Loucy (cell line): ENCODE measurements at regions not wholly inside any gene's neighbourhood (a gene's known extent, or its start where the extent isn't known, plus 50 kb on each side); places are given as distances from the start of the nearest gene placed in this dataset.

ENCODE experiments used
- H2AFZ ChIP-seq: fragments of 200-600 bp; sonication (generic); 2 replicates; pipeline ENCODE4 v1.6.0; 2016; ENCODE audit warnings: antibody characterized with exemption, mild to moderate bottlenecking, low read length, moderate library complexity
- H3F3A ChIP-seq: fragments of 200-600 bp; 2 replicates; pipeline ENCODE4 v1.6.0; 2016; ENCODE audit warnings: antibody characterized with exemption, low read depth, mild to moderate bottlenecking
- H3K27me3 ChIP-seq: fragments of 200-600 bp; sonication (generic); 2 replicates; pipeline ENCODE4 v1.6.1; 2014; ENCODE audit warnings: low read length, mild to moderate bottlenecking; ENCODE audit not compliant: insufficient read depth, poor library complexity, severe bottlenecking
- H3K36me3 ChIP-seq: fragments of 200-600 bp; sonication (generic); 2 replicates; pipeline ENCODE4 v1.6.1; 2016; ENCODE audit warnings: low read length; ENCODE audit not compliant: insufficient read depth
- H3K4me1 ChIP-seq: fragments of 200-600 bp; sonication (generic); 2 replicates; pipeline ENCODE4 v1.5.1; 2014; ENCODE audit warnings: low read length, mild to moderate bottlenecking; ENCODE audit not compliant: insufficient read depth, poor library complexity, severe bottlenecking
- H3K4me2 ChIP-seq: fragments of 200-600 bp; sonication (generic); 2 replicates; pipeline ENCODE4 v1.6.0; 2014; ENCODE audit warnings: antibody characterized with exemption, low read length, low read depth, mild to moderate bottlenecking; ENCODE audit not compliant: poor library complexity, severe bottlenecking
- H3K4me3 ChIP-seq: fragments of 200-600 bp; sonication (generic); 2 replicates; pipeline ENCODE4 v1.5.1; 2014; ENCODE audit warnings: low read length, mild to moderate bottlenecking, mixed read lengths; ENCODE audit not compliant: poor library complexity, severe bottlenecking
- H3K79me2 ChIP-seq: fragments of 200-600 bp; sonication (generic); 2 replicates; pipeline ENCODE4 v1.6.1; 2014; ENCODE audit warnings: low read length; ENCODE audit not compliant: insufficient read depth
- H3K9ac ChIP-seq: fragments of 200-600 bp; sonication (generic); 2 replicates; pipeline ENCODE4 v1.6.0; 2014; ENCODE audit warnings: mild to moderate bottlenecking, low read depth, low read length, moderate library complexity; ENCODE audit not compliant: poor library complexity, severe bottlenecking
- H3K9me2 ChIP-seq: fragments of 200-600 bp; sonication (generic); replicated peaks from 2 replicates; pipeline ENCODE4 v1.6.1; 2016; ENCODE audit warnings: low read depth, low read length, mixed read lengths
- H3K9me3 ChIP-seq: fragments of 200-600 bp; sonication (generic); 2 replicates; pipeline ENCODE4 v1.6.1; 2014; ENCODE audit warnings: mild to moderate bottlenecking, antibody characterized with exemption, low read length, low read depth; ENCODE audit not compliant: insufficient read depth
- H4K20me1 ChIP-seq: fragments of 200-600 bp; sonication (generic); 2 replicates; pipeline ENCODE4 v1.6.0; 2014; ENCODE audit warnings: antibody characterized with exemption, low read length, mild to moderate bottlenecking; ENCODE audit not compliant: insufficient read depth, poor library complexity, severe bottlenecking
- CTCF ChIP-seq: fragments of 200-600 bp; sonication (generic); conservative IDR thresholded peaks from 2 replicates; pipeline ENCODE4 v1.5.1; 2014; ENCODE audit warnings: mild to moderate bottlenecking, antibody characterized with exemption, low read length
- EZH2phosphoT487 ChIP-seq: fragments of 200-600 bp; IDR thresholded peaks from 2 replicates; pipeline ENCODE4 v1.6.1; 2018; ENCODE audit warnings: antibody characterized with exemption, mild to moderate bottlenecking, moderate library complexity, borderline replicate concordance

DNA sequence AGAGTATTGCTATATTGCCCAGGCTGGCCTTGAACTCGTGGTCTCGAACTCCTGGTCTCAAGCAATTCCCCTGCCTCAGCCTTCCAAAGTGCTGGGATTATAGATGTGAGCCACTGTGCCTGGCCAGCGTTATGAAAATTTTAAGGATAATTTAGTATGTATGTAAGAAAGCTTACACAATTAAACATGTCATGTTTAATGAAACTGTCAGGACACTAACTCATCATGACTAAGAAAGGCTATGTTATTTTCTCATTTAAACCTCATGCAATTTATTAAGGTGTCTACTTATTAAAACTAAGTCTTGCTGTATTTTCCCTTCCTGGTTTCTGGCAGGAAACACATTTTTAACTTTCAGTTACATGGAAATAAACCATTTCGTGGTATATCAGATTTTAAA, 106.8 kb upstream of the ATP10A start:
- Histone ChIP-seq H3K36me3 (no peaks in the 10 kb centered on the region), H3K4me3 (no peak overlapping the region), H3K9ac (no peak overlapping the region), H3K9me3 (peaks cover 8% of the 10 kb centered on the region; the same call in 1 of the 2 replicates), H3K4me1 (no peaks in the 10 kb centered on the region), H3K9me2 (no peaks in the 10 kb centered on the region), H3K27me3 (no peaks in the 10 kb centered on the region), H3K4me2 (no peak overlapping the region), H4K20me1 (no peaks in the 10 kb centered on the region), H3F3A (no peaks in the 10 kb centered on the region), H3K79me2 (no peaks in the 10 kb centered on the region), H2AFZ (no peak overlapping the region)
- TF ChIP-seq CTCF, result no peak
- TF ChIP-seq EZH2phosphoT487, result no peak

- Histone ChIP-seq H2AFZ (no peak overlapping the region), H3K27me3 (no peaks in the 10 kb centered on the region), H3K4me1 (no peaks in the 10 kb centered on the region), H3K79me2 (no peaks in the 10 kb centered on the region), H3K9ac (no peak overlapping the region), H3K9me3 (peaks cover 13% of the 10 kb centered on the region; the same call in 1 of the 2 replicates), H3K4me2 (no peak overlapping the region), H3K9me2 (no peaks in the 10 kb centered on the region), H3K36me3 (no peaks in the 10 kb centered on the region), H4K20me1 (no peaks in the 10 kb centered on the region), H3K4me3 (no peak overlapping the region), H3F3A (no peaks in the 10 kb centered on the region)
- TF ChIP-seq EZH2phosphoT487 (no peak), CTCF (no peak)
Observed at GRCh38 chr15:25967116-25967515, 104.0 kb upstream of the ATP10A start.

DNA sequence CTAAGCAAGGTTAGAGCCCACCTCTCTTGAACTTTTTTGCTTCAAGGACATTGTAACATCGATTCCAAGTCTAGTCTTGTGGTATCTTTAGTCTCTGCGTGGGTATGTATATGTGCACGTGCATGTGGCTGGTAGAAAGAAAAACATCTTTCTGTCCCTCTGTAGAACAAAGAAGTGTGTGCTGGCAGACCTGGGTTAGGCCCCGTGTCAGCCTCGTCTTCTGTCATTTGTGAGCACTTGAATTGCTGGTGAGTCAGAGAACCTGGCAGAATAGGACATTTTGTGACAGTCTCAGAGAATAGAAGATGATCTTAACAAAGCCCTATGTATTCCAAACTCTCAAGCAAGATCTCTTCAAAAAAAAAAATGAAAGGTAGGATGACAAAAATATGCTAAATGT, 102.2 kb upstream of the ATP10A start:
- no peaks in the 10 kb centered on the region for H3K79me2 ChIP-seq
- no peak overlapping the region for H2AFZ ChIP-seq
- H3K4me2 ChIP-seq, result no peak overlapping the region
- H3K27me3 ChIP-seq, result no peaks in the 10 kb centered on the region
- H3K9me2 ChIP-seq, result no peaks in the 10 kb centered on the region
- no peaks in the 10 kb centered on the region for H3K4me1 ChIP-seq
- no peaks in the 10 kb centered on the region for H3F3A ChIP-seq
- no peaks in the 10 kb centered on the region for H3K36me3 ChIP-seq
- TF ChIP-seq CTCF, result no peak
- no peak for TF ChIP-seq EZH2phosphoT487
- H3K9me3 ChIP-seq, result peaks cover 13% of the 10 kb centered on the region; the same call in 1 of the 2 replicates
- H3K4me3 ChIP-seq, result no peak overlapping the region
- H3K9ac ChIP-seq, result no peak overlapping the region
- no peaks in the 10 kb centered on the region for H4K20me1 ChIP-seq
